ENCODE measurements at regions not wholly inside any gene's neighbourhood (a gene's known extent, or its start where the extent isn't known, plus 50 kb on each side); places are given as distances from the start of the nearest gene placed in this dataset.

DNA sequence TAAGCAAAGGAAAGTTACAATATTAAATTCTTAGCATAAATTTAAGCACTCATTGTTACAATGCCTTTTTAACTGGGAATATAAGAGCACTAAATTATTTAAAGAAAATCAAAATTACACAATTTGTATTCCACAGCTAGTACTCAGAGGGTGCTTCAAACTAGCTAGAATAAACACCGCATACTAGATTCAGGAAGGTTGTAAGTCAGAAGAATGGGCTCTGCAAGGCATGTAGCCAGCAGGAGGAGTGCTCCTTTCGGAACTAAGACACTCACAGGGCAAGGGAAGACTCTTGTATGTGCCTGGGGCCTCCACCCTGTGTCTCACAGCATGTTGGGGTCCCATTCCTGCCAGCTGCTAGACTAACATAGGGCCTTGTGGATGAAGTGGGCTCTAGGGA lies 327.7 kb upstream of the ALCAM start:
- in situ Hi-C loops (cut with HindIII; ENCODE audit: low pct_unique_long_range_greater_than_20kb, low sequenced_read_pairs): no loop called here
- no peak for DNase-seq (ENCODE audit: low read depth, low spot score)

DNA sequence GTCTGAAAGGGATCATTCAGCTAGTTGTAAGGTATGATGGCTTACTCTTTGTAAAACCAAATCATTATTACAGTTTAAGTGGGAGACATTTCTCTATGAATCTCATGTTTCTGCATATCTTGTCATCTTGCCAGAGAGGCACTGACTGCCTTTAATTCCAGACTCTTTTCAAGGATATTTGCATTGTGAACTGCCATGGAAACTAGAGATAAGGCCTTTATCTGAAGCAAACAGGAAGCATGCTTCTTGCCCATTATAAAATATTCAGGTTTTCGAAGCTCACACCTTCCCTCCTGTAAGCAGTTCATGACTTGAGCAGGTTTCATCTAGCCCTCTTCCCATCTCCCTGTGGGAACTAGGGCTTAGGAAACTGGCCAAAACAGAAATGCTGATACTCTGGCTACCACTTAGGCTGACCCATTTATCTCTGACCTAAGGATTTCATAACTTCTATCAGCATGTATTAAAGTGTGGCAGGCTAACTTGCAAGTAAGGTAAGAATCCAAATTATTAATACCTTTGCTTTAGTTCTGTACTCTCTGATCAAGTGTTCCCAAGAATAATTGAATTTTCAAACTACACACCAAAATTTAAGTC lies 326.6 kb upstream of the ALCAM start:
- no peak for DNase-seq (ENCODE audit: low read depth, low spot score)
- in situ Hi-C loops (cut with HindIII; ENCODE audit: low pct_unique_long_range_greater_than_20kb, low sequenced_read_pairs): no loop called here

DNA sequence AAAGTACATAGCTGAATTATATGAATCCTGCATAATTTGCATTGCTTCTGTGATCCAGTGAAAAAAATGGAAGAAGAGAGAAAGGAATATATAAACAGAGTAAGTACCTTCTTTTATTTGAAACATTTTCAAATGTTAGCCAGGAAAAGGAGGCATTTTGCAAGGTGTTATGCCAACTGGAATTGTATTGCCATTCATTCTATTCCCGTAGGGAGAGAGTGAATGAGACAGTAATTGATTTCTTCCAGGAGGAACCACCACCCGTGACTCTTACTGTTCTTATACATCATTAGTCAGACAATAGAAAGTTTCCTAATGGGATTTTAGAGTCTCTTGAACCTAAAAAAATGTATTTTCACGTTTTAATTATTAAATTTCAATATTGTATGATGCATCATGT lies 324.1 kb upstream of the ALCAM start:
- in situ Hi-C loops (cut with HindIII; ENCODE audit: low pct_unique_long_range_greater_than_20kb, low sequenced_read_pairs): no loop called here
- DNase-seq (ENCODE audit: low read depth, low spot score): no peak

DNA sequence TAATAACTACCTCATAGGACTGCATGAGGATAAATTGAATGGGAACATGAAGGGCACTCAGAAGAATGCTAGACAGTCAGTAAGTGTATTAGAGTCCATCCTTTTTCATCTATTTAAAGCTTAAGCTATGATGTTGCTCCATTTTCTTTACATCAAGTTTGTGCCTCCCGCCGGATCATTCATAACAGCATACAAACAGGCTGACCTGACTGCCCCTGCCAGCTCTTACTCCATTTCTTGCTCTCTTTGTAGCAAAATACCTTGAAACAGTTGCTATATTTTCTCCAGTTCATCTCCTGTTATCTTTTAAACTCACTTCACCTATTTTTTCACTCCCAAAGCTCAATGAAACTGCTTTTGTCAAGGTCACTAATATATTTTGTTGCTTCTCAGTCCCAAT lies 315.6 kb upstream of the ALCAM start:
- in situ Hi-C loops (cut with HindIII; ENCODE audit: low pct_unique_long_range_greater_than_20kb, low sequenced_read_pairs): no loop called here

GRCh38 chr3:105051972-105052371 lies 314.7 kb upstream of the ALCAM start:
- in situ Hi-C loops (cut with HindIII; ENCODE audit: low pct_unique_long_range_greater_than_20kb, low sequenced_read_pairs): no loop called here
- no peak for DNase-seq (ENCODE audit: low read depth, low spot score)

More for the DNA sequence above, 315.6 kb upstream of the ALCAM start:
- no peak for DNase-seq (ENCODE audit: low read depth, low spot score)

- in situ Hi-C loops (cut with HindIII; ENCODE audit: low pct_unique_long_range_greater_than_20kb, low sequenced_read_pairs): no loop called here
- DNase-seq (ENCODE audit: low read depth, low spot score): no peak
Measured at GRCh38 chr3:105062853-105063252, 303.9 kb upstream of the ALCAM start.

GRCh38 chr3:105065895-105066839 lies 300.5 kb upstream of the ALCAM start:
- in situ Hi-C loops (cut with HindIII; ENCODE audit: low pct_unique_long_range_greater_than_20kb, low sequenced_read_pairs): no loop called here
- no peak for DNase-seq (ENCODE audit: low read depth, low spot score)

GRCh38 chr3:105067361-105067760 lies 299.3 kb upstream of the ALCAM start:
- in situ Hi-C loops (cut with HindIII; ENCODE audit: low pct_unique_long_range_greater_than_20kb, low sequenced_read_pairs): no loop called here
- DNase-seq (ENCODE audit: low read depth, low spot score): no peak

GRCh38 chr3:105077060-105077822 lies 289.5 kb upstream of the ALCAM start:
- in situ Hi-C loops (cut with HindIII; ENCODE audit: low pct_unique_long_range_greater_than_20kb, low sequenced_read_pairs): no loop called here
- no peak for DNase-seq (ENCODE audit: low read depth, low spot score)

DNA sequence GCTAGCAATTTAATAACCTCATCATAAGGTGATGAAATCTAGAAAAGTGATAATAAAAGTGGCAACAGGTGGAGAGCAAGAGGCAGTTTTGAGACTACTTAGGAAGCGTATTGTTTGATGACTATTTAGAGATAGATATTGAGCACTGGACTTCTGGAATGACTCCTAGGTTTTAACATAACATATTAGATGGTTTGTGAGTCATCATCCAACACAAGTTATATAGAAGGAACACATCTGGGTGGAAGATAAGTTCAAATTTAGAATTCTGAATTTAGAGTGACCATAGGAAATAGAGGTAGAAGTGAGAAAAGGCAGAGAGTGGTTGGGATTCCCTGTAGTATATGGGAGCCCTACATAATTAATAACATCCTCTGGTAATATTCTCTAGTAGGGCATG lies 282.8 kb upstream of the ALCAM start:
- in situ Hi-C loops (cut with HindIII; ENCODE audit: low pct_unique_long_range_greater_than_20kb, low sequenced_read_pairs): no loop called here
- no peak for DNase-seq (ENCODE audit: low read depth, low spot score)

GRCh38 chr3:105085506-105085905 lies 281.2 kb upstream of the ALCAM start:
- in situ Hi-C loops (cut with HindIII; ENCODE audit: low pct_unique_long_range_greater_than_20kb, low sequenced_read_pairs): no loop called here

DNA sequence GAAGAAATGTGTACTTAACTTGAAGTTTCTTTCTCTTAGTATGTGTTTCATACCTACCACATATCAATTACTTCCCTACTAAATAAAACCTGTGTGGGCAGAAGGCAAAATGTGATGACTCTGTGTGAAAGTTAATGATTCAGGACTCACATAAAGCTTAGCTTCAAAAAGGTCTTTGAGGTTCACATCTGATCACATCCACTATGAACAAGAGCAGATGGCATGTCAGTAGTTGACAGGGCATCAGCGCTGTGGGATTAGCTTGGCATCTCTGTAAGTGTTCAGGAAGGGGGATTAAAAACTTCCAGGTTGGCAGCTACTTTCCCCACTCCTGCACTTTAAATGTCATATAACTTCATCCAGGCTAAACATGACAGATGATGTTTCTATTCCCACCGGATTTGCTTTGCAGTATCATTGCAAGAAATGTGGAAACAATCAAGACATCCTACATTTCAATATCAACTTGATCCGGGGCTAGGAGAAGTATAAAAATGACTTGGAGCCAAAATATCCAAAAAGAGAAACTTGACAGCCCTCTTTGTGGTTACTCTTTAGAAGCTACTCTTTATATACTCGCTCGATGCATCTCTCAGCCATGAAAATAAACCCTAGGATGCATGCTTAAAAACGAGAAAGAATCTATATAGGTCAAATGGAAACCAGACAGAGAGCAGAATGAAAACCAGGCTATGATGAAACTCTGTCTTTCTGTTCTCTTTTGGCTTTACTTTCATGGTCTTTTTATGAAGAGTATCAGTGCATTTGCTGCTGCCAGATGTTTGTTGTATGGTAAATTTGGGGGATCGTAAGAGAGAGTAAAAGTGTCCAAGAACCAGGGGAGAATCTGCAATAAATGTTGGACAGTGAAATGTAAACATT lies 273.1 kb upstream of the ALCAM start:
- in situ Hi-C loops (cut with HindIII; ENCODE audit: low pct_unique_long_range_greater_than_20kb, low sequenced_read_pairs): no loop called here
- DNase-seq (ENCODE audit: low read depth, low spot score): no peak

More at GRCh38 chr3:105085506-105085905, 281.2 kb upstream of the ALCAM start:
- no peak for DNase-seq (ENCODE audit: low read depth, low spot score)

DNA sequence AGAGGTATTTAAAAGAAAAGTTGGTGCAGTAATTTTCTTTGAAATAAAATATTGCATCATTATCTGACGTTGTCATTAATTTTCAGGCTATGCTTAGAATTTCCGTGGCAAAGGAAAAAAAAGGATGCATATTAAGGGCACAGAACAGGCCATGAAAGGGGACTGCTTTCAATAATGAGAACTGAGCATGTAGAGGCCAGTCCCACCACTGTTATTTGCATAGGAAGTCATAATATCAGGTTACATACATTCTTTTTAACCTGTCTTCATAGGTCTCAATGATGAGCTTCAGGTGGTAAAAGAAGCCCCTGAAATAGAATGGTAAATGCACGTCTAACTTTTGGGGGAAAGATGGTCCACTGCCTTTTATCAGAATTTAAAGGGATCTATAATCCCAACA lies 272.1 kb upstream of the ALCAM start:
- no peak for DNase-seq (ENCODE audit: low read depth, low spot score)
- in situ Hi-C loops (cut with HindIII; ENCODE audit: low pct_unique_long_range_greater_than_20kb, low sequenced_read_pairs): no loop called here

DNA sequence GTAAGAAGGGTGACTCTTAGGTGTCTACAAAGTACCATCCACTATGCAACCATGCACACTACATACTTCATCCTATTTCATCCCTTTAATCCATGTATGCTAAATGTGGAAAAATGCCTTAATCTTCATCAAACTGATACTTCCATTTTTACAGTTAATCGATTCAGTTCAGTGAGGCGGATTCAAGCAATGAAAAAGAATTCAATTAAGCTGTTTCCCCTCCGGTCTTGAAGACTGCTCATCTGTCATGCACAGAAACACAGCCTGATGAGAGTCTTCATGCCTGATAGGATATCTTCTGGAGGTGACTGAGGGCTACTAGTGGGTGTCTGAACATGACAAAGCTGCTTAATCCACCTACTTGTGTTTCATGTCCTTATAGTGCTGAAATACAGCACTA lies 270.6 kb upstream of the ALCAM start:
- in situ Hi-C loops (cut with HindIII; ENCODE audit: low pct_unique_long_range_greater_than_20kb, low sequenced_read_pairs): no loop called here
- no peak for DNase-seq (ENCODE audit: low read depth, low spot score)

GRCh38 chr3:105101603-105102002 lies 265.1 kb upstream of the ALCAM start:
- in situ Hi-C loops (cut with HindIII; ENCODE audit: low pct_unique_long_range_greater_than_20kb, low sequenced_read_pairs): no loop called here

GRCh38 chr3:105103139-105103538 lies 263.6 kb upstream of the ALCAM start:
- no peak for DNase-seq (ENCODE audit: low read depth, low spot score)
- in situ Hi-C loops (cut with HindIII; ENCODE audit: low pct_unique_long_range_greater_than_20kb, low sequenced_read_pairs): no loop called here

More at GRCh38 chr3:105101603-105102002, 265.1 kb upstream of the ALCAM start:
- no peak for DNase-seq (ENCODE audit: low read depth, low spot score)

GRCh38 chr3:105108823-105109222 lies 257.9 kb upstream of the ALCAM start:
- DNase-seq (ENCODE audit: low read depth, low spot score): no peak
- in situ Hi-C loops (cut with HindIII; ENCODE audit: low pct_unique_long_range_greater_than_20kb, low sequenced_read_pairs): no loop called here

Data from SK-MEL-5 (cell line).